HepG2 (cell line): ENCODE measurements at regions not wholly inside any gene's neighbourhood (a gene's known extent, or its start where the extent isn't known, plus 50 kb on each side); places are given as distances from the start of the nearest gene placed in this dataset.

ENCODE experiments used
- ATAC-seq: fragments of 200-7000 bp; cut with Tn5 transposase; 3 replicates; pipeline ENCODE4 v1.9.1; 2020; ENCODE audit warnings: mild to moderate bottlenecking, moderate library complexity
- BruUV-seq: library from RNA; stranded (reverse); fragments of 400-500 nt; replicated peaks from 2 replicates; lab custom pipeline; 2021; lab: Mats Ljungman, UMichigan
- CTCF ChIA-PET: fragments of 300-600 bp; formaldehyde crosslinking; extraction: SDS; loops from one replicate; lab custom pipeline; 2021; ENCODE audit warnings: low total read pairs, inconsistent platforms, low intra/inter-chr PET ratio; lab: Yijun Ruan, JAX
- POLR2A ChIA-PET: fragments of 350-600 bp; sonication (Branson Sonifier 250); formaldehyde crosslinking; loops from one replicate; lab custom pipeline; 2020; ENCODE audit warnings: antibody characterized with exemption, inconsistent platforms; lab: Yijun Ruan, JAX
- DNase-seq: peaks from one replicate; pipeline ENCODE4 v3.0.0-alpha.2; 2015; ENCODE audit warnings: low spot score
- FAIRE-seq: peaks from 3 replicates; lab custom pipeline; 2011; peaks lifted over from hg19 to GRCh38; lab: Jason Lieb, UNC
- H2AFZ ChIP-seq: one replicate; pipeline ENCODE4 v1.6.1; 2011; ENCODE audit warnings: low read length, inconsistent platforms
- H3K27ac ChIP-seq: fragments of 300-600 bp; 3 replicates; pipeline ENCODE4 v1.8.0; 2011; ENCODE audit warnings: mixed run types, mild to moderate bottlenecking, mixed read lengths, low read length, inconsistent platforms; ENCODE audit not compliant: insufficient read depth; ENCODE audit errors: extremely low read length
- H3K27me3 ChIP-seq, 2 experiments: fragments of 200-600 bp in 1 of 2; 2 replicates in 1 of 2; 3 replicates in 1 of 2; pipeline versions ENCODE4 v1.6.0 to v1.8.0; 2011; ENCODE audit warnings: low read length in 2 of 2, mild to moderate bottlenecking in 2 of 2, moderate library complexity in 2 of 2, inconsistent platforms in 1 of 2; ENCODE audit not compliant: insufficient read depth in 2 of 2, control insufficient read depth in 1 of 2
- H3K36me3 ChIP-seq, 2 experiments: fragments of 200-600 bp in 1 of 2; replicated peaks in 1 of 2; 2 replicates in 1 of 2; 3 replicates in 1 of 2; pipeline versions ENCODE4 v1.5.1 to v1.8.0; 2011; ENCODE audit warnings: low read length in 2 of 2, inconsistent platforms in 1 of 2; ENCODE audit not compliant: insufficient read depth in 2 of 2, control insufficient read depth in 1 of 2
- H3K4me1 ChIP-seq: 2 replicates; pipeline ENCODE4 v1.5.1; 2012; ENCODE audit warnings: low read length, inconsistent platforms; ENCODE audit not compliant: insufficient read depth
- H3K4me2 ChIP-seq: 2 replicates; pipeline ENCODE4 v1.6.0; 2011; ENCODE audit warnings: low read depth, low read length, inconsistent platforms
- H3K4me3 ChIP-seq, 3 experiments: fragments of 200-600 bp in 1 of 3; sonication (generic), shearing (Covaris generic) in 1 of 3; replicated peaks in 1 of 3; 2 replicates each; pipeline ENCODE4 v1.5.1; 2011 to 2016; ENCODE audit warnings: low read length in 3 of 3, inconsistent platforms in 2 of 3, low read depth in 2 of 3, mild to moderate bottlenecking in 2 of 3, control low read depth in 1 of 3, mixed read lengths in 1 of 3; ENCODE audit not compliant: insufficient read depth in 1 of 3
- H3K79me2 ChIP-seq: one replicate; pipeline ENCODE4 v1.6.1; 2011; ENCODE audit warnings: low read length, inconsistent platforms; ENCODE audit not compliant: insufficient read depth
- H3K9ac ChIP-seq: 2 replicates; pipeline ENCODE4 v1.6.0; 2011; ENCODE audit warnings: mild to moderate bottlenecking, low read depth, low read length, inconsistent platforms; ENCODE audit not compliant: insufficient read depth
- H3K9me3 ChIP-seq: 2 replicates; pipeline ENCODE4 v1.5.1; 2012; ENCODE audit warnings: mild to moderate bottlenecking, low read length
- H4K20me1 ChIP-seq: 2 replicates; pipeline ENCODE4 v1.6.0; 2011; ENCODE audit warnings: inconsistent platforms, mild to moderate bottlenecking, low read length, moderate library complexity; ENCODE audit not compliant: insufficient read depth
- CEBPZ ChIP-seq: IDR thresholded peaks from 2 replicates; pipeline ENCODE4 v1.6.1; 2012; ENCODE audit warnings: low read length, improper control_type of control experiment
- HOXD1 ChIP-seq: sonication (generic); formaldehyde crosslinking; IDR thresholded peaks from 2 replicates; pipeline ENCODE4 v1.5.0; 2020; ENCODE audit warnings: missing genetic modification reagents
- KDM2A ChIP-seq: sonication (generic); formaldehyde crosslinking; IDR thresholded peaks from 2 replicates; pipeline ENCODE4 v1.4.0; 2020; ENCODE audit warnings: low read depth, missing genetic modification reagents, borderline replicate concordance
- KLF12 ChIP-seq: sonication (generic); formaldehyde crosslinking; IDR thresholded peaks from 2 replicates; pipeline ENCODE4 v1.4.0; 2020; ENCODE audit warnings: missing genetic modification reagents, borderline replicate concordance
- MLXIP ChIP-seq: sonication (generic); formaldehyde crosslinking; IDR thresholded peaks from 2 replicates; pipeline ENCODE4 v1.9.0; 2021; ENCODE audit warnings: missing genetic modification reagents, borderline replicate concordance
- MTF2 ChIP-seq: sonication (generic); formaldehyde crosslinking; IDR thresholded peaks from 2 replicates; pipeline ENCODE4 v1.5.0; 2020; ENCODE audit warnings: missing genetic modification reagents, borderline replicate concordance
- POLR2AphosphoS5 ChIP-seq: IDR thresholded peaks from 2 replicates; pipeline ENCODE4 v1.6.1; 2012; ENCODE audit warnings: low read depth, low read length
- SNAPC5 ChIP-seq: sonication (generic); formaldehyde crosslinking; IDR thresholded peaks from 2 replicates; pipeline ENCODE4 v1.8.1; 2023; ENCODE audit warnings: mild to moderate bottlenecking, missing genetic modification reagents, borderline replicate concordance
- THAP8 ChIP-seq: sonication (generic); formaldehyde crosslinking; IDR thresholded peaks from 2 replicates; pipeline ENCODE4 v1.5.1; 2020; ENCODE audit warnings: missing genetic modification reagents, mild to moderate bottlenecking, borderline replicate concordance
- ZNF460 ChIP-seq: sonication (generic); formaldehyde crosslinking; IDR thresholded peaks from 2 replicates; pipeline ENCODE4 v1.5.1; 2020; ENCODE audit warnings: missing genetic modification reagents, mild to moderate bottlenecking, borderline replicate concordance
- ZNF563 ChIP-seq: sonication (generic); formaldehyde crosslinking; IDR thresholded peaks from 2 replicates; pipeline ENCODE4 v1.8.0; 2022; ENCODE audit warnings: mild to moderate bottlenecking, moderate library complexity, missing genetic modification reagents
- ZNF570 ChIP-seq: sonication (generic); formaldehyde crosslinking; IDR thresholded peaks from 2 replicates; pipeline ENCODE4 v1.4.0; 2020; ENCODE audit warnings: mild to moderate bottlenecking, missing genetic modification reagents, borderline replicate concordance
- ZSCAN20 ChIP-seq: sonication (generic); formaldehyde crosslinking; IDR thresholded peaks from 2 replicates; pipeline ENCODE4 v1.4.0; 2020; ENCODE audit warnings: missing genetic modification reagents, mild to moderate bottlenecking, borderline replicate concordance
- WGBS: methylation state at CpG from one replicate; pipeline ENCODE4 v1.1.6; 2017; ENCODE audit warnings: low lambda C conversion rate; 5-methylcytosine and 5-hydroxymethylcytosine counted together
- in situ Hi-C: cut with HindIII; loops from 2 replicates; pipeline ENCODE4 v1.10.0; 2017; ENCODE audit warnings: low pct_unique_long_range_greater_than_20kb; ENCODE audit not compliant: extremely low pct_ligation_motif_present
- intact Hi-C: fragments of 100-400 bp; cut with micrococcal nuclease; formaldehyde crosslinking; loops from one replicate; pipeline ENCODE4 v1.10.0; 2022; ENCODE audit not compliant: unreplicated experiment

GRCh38 chr4:14317351-14317750 lies 684.9 kb upstream of the CPEB2 start (continued):
- no peak for TF ChIP-seq POLR2AphosphoS5
- TF ChIP-seq ZSCAN20 (CRISPR knock-in tag) = no peak
- no peak for TF ChIP-seq MTF2 (CRISPR knock-in tag)
- TF ChIP-seq ZNF563 (CRISPR knock-in tag) = no peak
- no peak for TF ChIP-seq MLXIP (CRISPR knock-in tag)
- TF ChIP-seq HOXD1 (CRISPR knock-in tag) = no peak
- TF ChIP-seq ZNF570 (CRISPR knock-in tag) = no peak
- no peak for TF ChIP-seq KDM2A (CRISPR knock-in tag)

- ChIA-PET CTCF (no interaction called here), POLR2A (no interaction called here)
- H3K79me2 ChIP-seq = no peaks in the 10 kb centered on the region
- no peak overlapping the region for H3K27ac ChIP-seq
- WGBS = 7% methylated on average over 1 of the region's 1 CpG
- ATAC-seq (no peak), FAIRE-seq (no peak), DNase-seq (no peak)
- H3K4me2 ChIP-seq = no peak overlapping the region
- BruUV-seq = no TSS peak
- no peak overlapping the region for H3K9ac ChIP-seq
- no peaks in the 10 kb centered on the region for H3K4me1 ChIP-seq
- H3K9me3 ChIP-seq = peaks cover 84% of the 10 kb centered on the region
- no peaks in the 10 kb centered on the region for H3K36me3 ChIP-seq
- no peak for TF ChIP-seq CEBPZ
- TF ChIP-seq KLF12 (CRISPR knock-in tag) = no peak
- no peak for TF ChIP-seq ZNF460 (CRISPR knock-in tag)
- TF ChIP-seq THAP8 (CRISPR knock-in tag) = no peak
- no peak for TF ChIP-seq SNAPC5 (CRISPR knock-in tag)
- no peak overlapping the region for H3K4me3 ChIP-seq
- H4K20me1 ChIP-seq = no peaks in the 10 kb centered on the region
- intact Hi-C loops (no loop called here), in situ Hi-C loops (no loop called here)
- no peak overlapping the region for H2AFZ ChIP-seq
- H3K27me3 ChIP-seq = no peaks in the 10 kb centered on the region
Observed at GRCh38 chr4:14318671-14319070, 683.6 kb upstream of the CPEB2 start.
